ENCODE measurements at regions not wholly inside any gene's neighbourhood (a gene's known extent, or its start where the extent isn't known, plus 50 kb on each side); places are given as distances from the start of the nearest gene placed in this dataset.

GRCh38 chr5:102138243-102138653, 157.8 kb downstream of the SLCO4C1 start:
- Histone ChIP-seq H3K23me2 (ENCODE audit: insufficient read length, low read depth, low read length, poor library complexity, severe bottlenecking) (no peaks in the 10 kb centered on the region), H2BK5ac (ENCODE audit: insufficient read length, low read length) (no peak overlapping the region), H3K14ac (ENCODE audit: insufficient read depth, low read length) (no peak overlapping the region), H3K23ac (ENCODE audit: insufficient read length, low read depth, low read length) (no peak overlapping the region), H4K91ac (ENCODE audit: insufficient read length, low read depth, low read length) (no peak overlapping the region), H3K4me1 (ENCODE audit: insufficient read depth, low read length) (no peaks in the 10 kb centered on the region), H3K56ac (ENCODE audit: insufficient read length, low read depth, low read length) (no peak overlapping the region), H4K8ac (replicated peaks; ENCODE audit: insufficient read length, low read depth, low read length) (no peak overlapping the region), H2BK15ac (ENCODE audit: low read depth, low read length) (no peak overlapping the region), H2AK5ac (ENCODE audit: insufficient read length, low read length) (no peak overlapping the region), H3K79me1 (ENCODE audit: insufficient read depth, low read depth, low read length, poor library complexity, severe bottlenecking) (no peaks in the 10 kb centered on the region), H2BK120ac (ENCODE audit: low read depth, low read length, poor library complexity, severe bottlenecking) (no peak overlapping the region), H3K27ac (ENCODE audit: insufficient read length, low read depth, low read length) (no peak overlapping the region), H3K9me3 (ENCODE audit: control insufficient read depth, low read depth, low read length) (no peaks in the 10 kb centered on the region), H3K27me3 (ENCODE audit: insufficient read depth, low read length) (no peaks in the 10 kb centered on the region), H4K5ac (ENCODE audit: insufficient read length, low read depth, low read length) (no peak overlapping the region), H2BK20ac (ENCODE audit: low read depth, low read length, poor library complexity, severe bottlenecking) (no peak overlapping the region), H3T11ph (ENCODE audit: low read length) (no peak overlapping the region), H3K4me2 (ENCODE audit: insufficient read depth, insufficient read length, low read length) (no peak overlapping the region), H3K79me2 (ENCODE audit: insufficient read depth, low read length) (no peaks in the 10 kb centered on the region), H3K9ac (ENCODE audit: extremely low read depth, insufficient read length, low read length) (no peak overlapping the region), H3K18ac (ENCODE audit: insufficient read length, low read depth, low read length) (no peak overlapping the region), H4K20me1 (ENCODE audit: control insufficient read depth, insufficient read depth, insufficient read length) (no peaks in the 10 kb centered on the region), H2AFZ (ENCODE audit: low read length) (no peak overlapping the region), H3K4ac (ENCODE audit: low read depth, low read length) (no peak overlapping the region), H2BK12ac (ENCODE audit: insufficient read length, low read depth, low read length) (no peak overlapping the region)
- Mint-ChIP-seq H3K9me3 (no peaks in the 10 kb centered on the region), H3K4me1 (no peaks in the 10 kb centered on the region), H3K36me3 (ENCODE audit: insufficient read depth in 1 of 3, low read depth in 3 of 3) (no peaks in the 10 kb centered on the region), H3K27me3 (ENCODE audit: low read depth) (no peaks in the 10 kb centered on the region), H3K4me3 (no peak overlapping the region), H3K27ac (no peak overlapping the region)
- TF ChIP-seq, protein P1, sequence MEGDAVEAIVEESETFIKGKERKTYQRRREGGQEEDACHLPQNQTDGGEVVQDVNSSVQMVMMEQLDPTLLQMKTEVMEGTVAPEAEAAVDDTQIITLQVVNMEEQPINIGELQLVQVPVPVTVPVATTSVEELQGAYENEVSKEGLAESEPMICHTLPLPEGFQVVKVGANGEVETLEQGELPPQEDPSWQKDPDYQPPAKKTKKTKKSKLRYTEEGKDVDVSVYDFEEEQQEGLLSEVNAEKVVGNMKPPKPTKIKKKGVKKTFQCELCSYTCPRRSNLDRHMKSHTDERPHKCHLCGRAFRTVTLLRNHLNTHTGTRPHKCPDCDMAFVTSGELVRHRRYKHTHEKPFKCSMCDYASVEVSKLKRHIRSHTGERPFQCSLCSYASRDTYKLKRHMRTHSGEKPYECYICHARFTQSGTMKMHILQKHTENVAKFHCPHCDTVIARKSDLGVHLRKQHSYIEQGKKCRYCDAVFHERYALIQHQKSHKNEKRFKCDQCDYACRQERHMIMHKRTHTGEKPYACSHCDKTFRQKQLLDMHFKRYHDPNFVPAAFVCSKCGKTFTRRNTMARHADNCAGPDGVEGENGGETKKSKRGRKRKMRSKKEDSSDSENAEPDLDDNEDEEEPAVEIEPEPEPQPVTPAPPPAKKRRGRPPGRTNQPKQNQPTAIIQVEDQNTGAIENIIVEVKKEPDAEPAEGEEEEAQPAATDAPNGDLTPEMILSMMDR (conservative IDR thresholded peaks at IDR 0.05): no peak
- WGBS (ENCODE audit: extremely low coverage, insufficient read length, low lambda C conversion rate): no CpG with 5 or more reads among the region's 4 CpGs
- DNase-seq: no peak

Data from H9 (cell line).